ENCODE measurements at regions not wholly inside any gene's neighbourhood (a gene's known extent, or its start where the extent isn't known, plus 50 kb on each side); places are given as distances from the start of the nearest gene placed in this dataset.
"Not testable (repeated sequence)": the region's sequence is repeated elsewhere in the genome, so short reads cannot be mapped to it uniquely, and the experiment has no call there.

DNA sequence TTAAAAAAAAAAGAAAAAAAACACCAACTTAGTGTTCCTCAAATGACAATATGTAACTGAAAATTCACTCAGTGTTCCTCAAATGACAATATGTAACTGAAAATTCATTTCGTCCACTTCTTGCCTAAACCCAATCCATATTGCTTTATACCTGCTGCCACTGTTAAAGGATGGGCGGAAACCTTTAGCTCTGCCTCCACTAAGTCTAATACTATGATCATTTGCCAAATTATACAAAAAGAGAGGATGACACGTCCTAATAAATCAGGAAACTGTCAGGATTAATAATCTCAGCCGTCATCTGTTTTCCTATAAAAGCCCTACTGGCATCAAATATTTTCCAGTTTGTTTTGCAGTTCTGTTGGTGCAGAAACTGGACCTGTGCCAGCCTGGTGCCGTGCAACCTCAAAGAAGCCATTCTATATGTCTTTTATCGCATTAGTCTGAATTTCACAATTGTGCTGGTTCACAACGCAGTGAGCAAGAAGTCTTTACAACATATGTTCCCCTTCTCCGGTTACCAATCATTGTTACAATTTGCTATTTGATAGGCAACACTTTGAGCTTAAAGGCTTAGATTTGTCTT, 160.4 kb upstream of the KCNH8 start:
- DNase-seq = no peak

DNA sequence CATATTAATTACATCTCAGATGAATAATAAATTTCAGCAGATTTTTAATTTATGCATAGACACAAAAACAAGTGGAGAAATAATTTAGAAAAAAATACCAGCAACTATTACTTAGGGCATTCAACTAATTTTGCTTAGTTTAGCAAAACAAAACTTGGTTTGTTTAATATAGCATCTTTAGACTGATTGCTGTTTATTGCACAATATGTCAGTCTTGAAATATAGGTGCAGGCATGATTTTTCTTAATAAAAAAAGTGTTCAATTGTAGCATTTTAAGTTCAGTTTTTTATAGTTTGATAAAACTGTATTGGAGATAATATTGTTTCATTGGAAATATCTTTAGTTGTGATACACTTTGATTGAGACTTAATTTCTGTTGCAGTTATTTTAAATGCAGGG, 161.2 kb upstream of the KCNH8 start:
- no peak for DNase-seq

DNA sequence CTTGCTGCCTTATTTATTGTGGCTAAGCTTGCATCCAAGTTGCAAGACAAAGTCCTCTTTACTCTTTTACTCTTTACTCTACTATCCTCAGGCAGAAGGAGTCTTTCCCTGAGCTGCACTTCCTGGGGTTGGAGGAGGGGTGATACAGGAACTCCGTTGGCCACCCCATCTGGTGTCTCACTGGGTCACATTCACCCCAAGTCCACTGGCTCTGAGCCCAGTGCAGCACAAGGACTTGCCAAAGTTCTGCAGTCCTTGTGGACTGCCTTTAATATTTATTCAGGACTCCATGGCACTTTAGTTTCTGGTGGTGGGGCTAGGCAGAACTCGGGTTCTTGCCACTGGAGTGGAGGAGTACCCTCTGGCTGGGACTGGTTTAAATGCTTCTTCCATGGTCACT, 165.4 kb upstream of the KCNH8 start:
- no peak for DNase-seq

DNA sequence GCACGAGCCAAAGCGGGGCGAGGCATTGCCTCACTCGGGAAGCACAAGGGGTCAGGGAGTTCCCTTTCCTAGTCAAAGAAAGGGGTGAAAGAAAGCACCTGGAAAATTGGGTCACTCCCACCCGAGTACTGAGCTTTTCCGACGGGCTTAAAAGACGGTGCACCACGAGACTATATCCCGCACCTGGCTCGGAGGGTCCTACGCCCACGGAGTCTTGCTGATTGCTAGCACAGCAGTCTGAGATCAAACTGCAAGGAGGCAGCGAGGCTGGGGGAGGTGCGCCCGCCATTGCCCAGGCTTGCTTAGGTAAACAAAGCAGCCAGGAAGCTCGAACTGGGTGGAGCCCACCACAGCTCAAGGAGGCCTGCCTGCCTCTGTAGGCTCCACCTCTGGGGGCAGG, 172.2 kb upstream of the KCNH8 start:
- not testable (repeated sequence) for DNase-seq

DNA sequence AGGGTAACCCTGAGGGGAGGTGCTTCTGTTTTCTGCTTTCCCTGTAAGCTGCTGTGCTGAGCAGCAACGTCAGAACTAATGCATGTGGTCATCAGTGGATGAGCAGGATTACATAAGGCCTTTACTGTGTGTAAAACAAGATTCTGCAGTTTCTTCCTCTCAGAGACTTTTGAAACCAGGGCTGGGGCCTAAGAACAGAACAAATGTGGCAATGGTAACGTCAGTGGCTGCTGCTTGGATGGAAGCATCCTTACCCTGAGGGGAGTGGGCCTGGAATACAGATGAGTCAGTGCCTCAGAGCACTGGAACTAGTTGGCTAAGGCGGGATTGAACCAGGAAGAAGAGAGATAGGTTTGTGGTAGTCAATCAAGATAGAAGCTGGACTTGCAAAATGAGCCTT, 180.2 kb upstream of the KCNH8 start:
- DNase-seq = no peak

DNA sequence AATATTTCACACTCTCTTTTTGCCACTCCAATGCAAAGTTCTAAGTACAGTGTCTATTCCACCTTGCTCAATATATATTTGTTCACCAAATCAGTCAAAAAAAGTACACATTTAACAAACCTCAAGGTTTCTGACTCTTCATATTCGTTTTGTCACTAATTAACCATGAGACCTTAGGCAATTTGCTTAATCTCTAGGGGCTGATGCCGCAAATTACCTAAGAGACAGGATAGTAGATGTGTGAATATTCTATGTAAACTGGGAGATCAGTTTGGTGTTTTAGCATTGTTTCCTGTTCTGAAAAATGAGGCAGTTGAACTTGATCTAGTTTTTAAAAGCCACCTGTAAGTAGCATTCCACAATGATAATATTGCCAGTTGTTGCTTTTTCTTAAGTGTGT, 182.5 kb upstream of the KCNH8 start:
- no peak for DNase-seq

DNA sequence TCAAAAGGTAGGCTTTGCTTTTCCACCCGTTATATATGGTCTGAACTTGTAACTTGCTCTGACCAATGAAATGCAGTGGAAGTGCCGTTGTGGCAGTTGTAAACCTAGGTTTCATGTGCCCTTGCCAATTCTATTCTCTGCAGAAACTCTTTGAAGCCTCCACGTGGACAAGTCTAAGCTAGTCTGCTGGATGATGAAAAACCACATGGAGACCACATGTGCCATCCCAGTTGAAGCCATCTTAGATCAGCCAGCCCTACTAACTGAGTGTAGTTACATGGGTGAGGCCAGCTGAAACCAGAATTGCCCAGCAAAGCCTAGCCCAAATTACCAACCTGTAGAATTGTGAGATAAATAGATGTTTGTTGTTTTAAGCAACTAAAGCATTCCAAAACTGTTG, 183.7 kb upstream of the KCNH8 start:
- DNase-seq = no peak

DNA sequence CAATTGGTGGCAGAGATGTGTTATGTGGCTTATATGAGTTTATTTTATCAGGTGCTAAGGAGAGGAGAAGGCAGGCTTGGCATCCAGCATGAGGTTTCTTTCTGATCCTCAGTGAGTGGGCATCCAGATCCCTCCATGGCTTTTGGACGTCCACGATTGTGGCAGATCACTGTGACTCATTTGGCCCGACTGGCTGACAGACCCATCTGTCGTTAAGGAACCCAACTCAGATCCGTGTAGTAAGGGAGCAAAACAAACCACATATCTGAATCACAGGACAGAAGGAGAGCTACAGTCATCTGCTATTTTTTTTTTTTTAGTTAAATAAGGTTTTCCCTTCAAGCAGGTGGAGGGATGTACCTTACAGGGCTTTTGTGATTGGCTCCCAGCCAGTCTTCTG, 197.0 kb upstream of the KCNH8 start:
- no peak for DNase-seq

DNA sequence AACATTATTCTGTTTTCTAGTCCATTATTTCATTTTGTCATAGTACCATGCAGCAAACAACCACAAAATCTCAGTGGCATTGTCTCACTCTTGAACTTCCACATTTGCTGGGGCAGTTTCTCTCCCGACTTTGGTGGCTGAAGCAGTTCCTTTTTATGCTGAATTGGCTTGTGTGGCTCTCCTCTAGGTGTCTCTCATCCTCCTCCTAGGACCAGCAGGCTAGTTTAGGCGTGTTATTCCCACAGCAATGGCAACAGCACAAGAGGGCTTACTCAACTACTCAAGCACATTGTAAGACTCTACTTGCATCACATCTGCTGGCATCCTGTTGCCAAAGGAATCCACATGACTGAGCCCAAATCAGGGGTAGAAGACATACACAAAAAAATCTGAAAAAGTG, 201.8 kb upstream of the KCNH8 start:
- no peak for DNase-seq

DNA sequence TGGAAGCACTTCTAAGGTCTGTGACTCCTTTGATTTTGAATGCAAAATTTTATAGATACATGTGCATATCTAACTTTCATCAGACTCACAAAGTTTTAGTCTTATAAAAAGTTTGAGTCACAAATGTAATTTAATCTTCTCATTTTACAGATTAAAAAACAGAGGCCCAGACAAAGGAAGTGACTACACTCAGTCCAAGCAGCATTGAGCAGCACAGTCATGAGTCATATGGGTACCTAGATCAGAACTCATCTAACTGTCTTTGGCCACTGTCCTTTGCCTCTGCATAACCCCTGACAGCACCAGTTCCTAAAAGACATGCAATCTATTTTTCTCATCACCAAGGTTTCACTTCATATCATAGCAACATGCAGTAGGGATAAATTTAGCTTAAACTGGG, 210.7 kb upstream of the KCNH8 start:
- DNase-seq = no peak

DNA sequence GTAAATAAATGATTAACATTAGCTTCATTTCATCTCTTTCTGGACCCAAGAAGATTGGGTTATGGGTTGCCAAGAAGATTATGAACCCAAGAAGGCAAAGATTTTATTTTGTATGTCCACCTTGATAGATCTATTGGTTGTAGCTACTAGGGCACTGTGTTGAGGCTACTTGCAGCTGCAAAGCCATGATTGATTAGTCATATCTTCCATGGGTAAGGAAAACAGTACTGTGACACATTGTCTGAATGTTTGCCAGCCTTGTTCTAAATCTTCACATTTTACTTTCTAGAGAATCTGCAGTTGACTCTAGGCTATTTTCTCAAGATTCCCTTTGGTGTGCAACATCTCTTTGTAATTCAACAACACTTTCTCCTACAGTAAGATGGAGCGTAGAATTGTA, 229.2 kb upstream of the KCNH8 start:
- DNase-seq = no peak

DNA sequence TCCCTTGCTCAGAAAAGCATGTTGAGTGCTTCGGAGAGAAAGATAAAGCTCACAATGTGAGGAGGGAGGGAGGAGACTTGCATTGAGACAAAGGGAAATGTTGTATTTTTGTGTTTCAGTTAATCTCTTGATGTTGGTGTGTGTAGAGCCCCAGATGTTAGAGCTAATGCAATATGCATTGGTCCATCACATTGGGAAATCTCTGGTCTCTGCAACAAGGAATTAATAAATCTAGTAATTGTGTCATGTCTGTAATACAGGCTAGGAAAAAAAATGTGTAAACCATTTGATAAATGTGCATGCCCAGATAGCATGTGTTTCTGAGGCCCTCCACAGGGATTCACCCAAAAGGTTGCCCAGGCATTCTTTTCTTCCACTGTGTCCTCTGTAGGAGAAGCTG, 230.4 kb upstream of the KCNH8 start:
- no peak for DNase-seq

DNA sequence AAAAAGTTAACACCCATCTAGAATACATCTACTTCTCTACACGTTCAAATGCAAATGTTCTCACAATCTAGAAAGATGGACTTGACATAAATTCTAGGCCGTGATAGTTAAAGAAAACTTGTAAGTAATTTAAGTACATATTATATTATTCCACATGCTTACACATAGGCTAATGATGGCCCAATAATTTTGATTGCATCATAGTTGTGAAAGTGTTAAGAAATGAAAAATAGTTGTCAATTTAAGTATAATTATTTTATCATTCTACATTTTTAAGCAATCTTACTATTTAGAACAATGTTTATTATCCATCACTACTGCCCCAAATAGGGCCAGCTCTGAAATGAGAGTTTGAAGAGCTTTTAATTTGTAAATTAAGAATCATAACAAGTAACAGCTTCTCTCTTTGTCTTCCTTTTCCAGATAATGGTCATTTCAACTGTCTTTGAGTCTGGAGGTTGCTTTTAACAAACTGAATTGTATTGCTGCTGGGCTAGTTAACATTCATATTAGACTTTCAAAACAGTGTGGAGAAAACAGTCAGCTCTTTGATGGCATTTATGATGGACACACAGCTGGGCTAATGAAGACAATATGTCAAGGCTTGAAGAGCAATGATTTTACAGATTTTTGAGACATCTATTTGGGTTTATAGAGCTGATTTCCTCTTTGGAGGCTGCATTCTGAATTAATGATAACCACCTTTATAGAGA, 246.1 kb upstream of the KCNH8 start:
- no peak for DNase-seq

DNA sequence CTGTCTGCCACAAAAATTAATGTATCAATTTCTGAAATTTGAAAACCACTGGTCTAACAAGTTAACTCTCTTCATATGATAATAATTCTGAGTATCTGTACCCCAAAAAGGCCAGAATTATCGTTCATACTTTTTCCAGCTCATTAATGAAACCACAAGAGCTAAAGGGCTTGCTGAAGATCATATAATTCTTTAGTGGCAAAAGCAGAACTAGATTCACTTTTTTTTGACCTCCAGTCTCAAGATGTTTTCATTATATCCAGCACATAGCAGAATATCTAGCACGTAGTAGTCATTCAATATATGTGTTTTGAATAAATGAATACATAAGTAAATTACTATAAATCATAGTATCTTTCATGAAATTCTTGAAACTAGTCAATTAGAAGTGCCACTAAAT, 246.7 kb upstream of the KCNH8 start:
- no peak for DNase-seq

DNA sequence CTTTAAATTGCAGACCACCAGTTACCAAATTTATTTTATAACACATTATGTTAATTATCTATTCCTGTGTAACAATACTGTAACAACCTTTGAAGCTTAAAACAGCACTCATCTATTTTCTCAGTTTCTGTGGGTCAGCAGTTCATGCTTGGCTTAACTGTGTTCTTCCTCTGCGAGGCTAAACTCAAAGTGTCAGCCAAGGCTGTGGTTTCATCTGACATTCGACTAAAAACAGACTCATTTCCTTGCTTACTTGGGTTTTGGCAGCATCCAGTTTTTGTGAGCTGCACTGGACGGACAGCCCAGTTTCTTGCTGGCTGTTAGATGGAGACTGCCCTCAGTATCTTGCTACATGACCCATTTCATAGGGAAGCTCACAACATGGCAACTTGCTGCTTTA, 247.3 kb upstream of the KCNH8 start:
- no peak for DNase-seq

DNA sequence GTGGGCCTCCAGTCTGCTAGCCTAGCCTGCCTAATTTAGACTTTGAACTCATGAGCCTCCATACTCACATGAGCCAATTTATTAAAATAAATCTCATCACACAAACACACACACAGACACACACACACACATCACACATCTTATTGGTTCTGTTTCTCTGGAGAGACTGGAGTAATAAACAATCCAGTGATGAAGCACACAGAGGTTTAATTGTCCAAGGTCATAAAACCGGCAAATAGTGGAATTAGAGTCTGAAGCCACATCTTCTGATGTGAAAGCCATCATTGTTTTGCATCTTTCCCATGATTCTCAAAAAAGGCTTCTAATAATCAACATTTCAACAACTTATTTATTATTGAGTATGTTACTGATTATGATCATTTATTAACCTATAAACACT, 249.4 kb upstream of the KCNH8 start:
- DNase-seq = no peak

DNA sequence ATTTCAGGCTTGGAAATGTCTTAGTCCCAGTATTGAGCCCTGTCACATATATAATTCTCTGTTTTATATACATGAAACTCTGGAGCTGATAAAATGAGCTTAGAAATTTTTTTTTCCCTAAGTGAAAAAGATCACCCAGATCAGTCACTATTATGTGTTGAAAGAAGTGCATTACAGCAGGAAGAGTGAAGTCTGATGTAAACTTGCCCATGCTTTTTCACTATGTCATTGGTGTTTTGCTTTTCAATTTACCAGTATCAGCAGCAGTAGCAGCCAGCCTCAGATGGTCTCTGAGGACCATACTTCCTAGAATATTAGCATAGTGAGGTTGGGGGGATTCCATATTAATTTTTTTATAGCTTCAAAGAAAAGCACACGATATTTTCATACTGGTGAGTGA, 255.6 kb upstream of the KCNH8 start:
- no peak for DNase-seq

DNA sequence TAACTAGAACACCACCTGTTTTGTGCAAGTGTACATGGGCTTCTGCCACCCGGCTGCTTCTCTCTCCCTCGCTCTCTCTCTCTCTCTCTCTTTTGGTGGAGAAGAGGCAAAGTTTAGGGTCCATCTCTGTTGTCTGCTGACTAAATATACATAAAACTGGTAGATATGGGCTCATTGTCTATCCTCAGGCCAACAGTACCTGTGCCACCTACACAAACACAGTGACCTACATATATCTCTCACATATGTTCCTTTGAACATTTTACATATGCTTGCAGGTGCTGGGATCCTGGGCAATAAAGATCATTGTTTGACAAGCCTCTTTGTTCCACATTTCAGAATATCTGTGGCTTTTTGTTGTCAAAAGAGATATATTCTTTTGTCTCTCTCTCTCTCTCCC, 256.3 kb upstream of the KCNH8 start:
- DNase-seq = no peak

DNA sequence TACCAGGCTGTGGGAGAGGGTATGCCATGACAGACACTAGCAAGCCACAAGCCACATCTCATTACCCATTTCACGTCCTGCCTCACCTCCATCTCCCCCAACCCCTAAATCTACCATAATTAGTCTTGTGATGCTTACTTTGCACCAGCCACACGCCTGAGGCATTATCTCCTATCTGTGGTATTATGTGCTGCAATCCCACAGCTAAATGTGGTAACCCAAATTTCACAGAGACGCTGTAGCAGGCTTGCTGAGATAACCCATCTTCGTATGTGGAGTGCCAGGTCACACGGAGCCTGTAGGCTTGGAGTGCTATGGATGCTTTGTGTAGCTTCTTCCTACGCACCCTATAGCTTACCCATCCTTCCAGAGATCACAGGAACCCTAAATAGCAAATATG, 256.7 kb upstream of the KCNH8 start:
- DNase-seq = no peak

DNA sequence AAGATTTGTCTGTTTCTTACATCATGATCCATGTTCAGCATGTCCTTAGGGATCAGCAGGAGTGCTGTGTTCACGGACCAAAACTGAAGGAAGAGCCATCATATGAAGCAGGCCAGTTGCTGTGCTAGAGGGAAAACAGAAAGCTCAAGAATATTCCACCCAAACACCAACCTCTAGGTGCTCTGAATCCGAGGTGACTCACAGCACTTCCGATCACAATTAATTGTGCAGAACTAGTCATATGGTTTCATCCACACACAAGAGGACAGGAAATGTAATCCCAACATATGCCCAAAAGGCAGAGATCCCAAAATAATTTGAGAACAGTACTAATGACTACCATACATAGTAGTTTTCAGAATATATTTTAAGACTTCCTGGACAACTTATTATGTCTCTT, 257.9 kb upstream of the KCNH8 start:
- DNase-seq = no peak

DNA sequence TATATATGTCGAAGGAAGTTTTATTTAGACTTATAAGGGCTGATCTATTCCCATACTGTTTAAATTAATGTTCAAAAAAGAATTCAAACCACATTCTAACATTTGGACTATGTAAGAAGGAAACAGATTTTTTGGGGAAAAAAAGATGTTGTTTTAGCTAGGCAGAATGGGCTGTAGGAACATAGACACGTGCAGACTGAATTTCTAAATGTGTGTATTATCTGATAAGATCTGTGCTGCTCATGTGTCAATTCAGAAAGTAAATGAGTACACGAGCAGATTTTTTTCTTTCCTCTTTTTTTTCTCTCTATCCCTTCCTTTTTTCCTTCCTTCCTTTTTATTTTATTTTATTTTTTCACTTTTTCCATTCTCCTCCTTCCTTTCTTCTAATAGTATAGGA, 259.5 kb upstream of the KCNH8 start:
- no peak for DNase-seq

DNA sequence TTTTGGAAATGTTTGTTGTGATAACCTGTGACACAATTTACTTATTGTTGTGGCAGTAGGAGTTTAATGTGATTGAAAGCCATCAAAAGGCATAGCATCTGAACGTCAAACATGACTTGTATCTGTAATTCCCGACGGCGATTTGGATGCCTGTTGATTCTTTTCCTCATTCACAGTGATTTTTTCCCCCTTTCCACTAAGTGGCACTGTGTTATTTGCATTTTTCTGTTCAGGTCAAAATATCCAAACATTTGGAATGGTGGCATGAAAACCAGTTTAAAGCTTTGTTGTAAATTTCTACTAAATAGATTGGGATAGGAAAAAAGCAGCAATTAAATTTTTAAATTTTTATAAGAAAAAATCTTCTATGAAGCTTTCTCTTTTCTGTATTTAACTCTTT, 259.9 kb upstream of the KCNH8 start:
- no peak for DNase-seq

DNA sequence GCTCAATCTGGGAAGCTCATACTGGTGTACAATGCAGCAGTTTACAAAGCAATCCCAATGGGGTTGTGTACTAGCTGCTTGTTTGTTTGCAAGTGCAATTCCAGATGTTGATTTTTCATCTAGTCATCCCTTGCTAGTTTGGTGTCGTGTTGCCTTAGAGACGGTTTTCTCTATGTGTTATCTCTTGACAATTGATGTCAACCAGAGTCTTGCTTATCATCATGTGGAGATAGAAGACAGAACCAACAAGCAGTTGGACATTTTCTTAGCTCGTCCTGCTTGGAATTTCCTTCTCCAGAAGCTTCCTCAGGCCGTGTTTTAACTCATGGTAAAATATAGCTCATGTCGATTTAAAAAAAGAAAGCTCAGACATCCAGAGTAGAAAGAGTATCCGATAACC, 262.0 kb upstream of the KCNH8 start:
- no peak for DNase-seq

DNA sequence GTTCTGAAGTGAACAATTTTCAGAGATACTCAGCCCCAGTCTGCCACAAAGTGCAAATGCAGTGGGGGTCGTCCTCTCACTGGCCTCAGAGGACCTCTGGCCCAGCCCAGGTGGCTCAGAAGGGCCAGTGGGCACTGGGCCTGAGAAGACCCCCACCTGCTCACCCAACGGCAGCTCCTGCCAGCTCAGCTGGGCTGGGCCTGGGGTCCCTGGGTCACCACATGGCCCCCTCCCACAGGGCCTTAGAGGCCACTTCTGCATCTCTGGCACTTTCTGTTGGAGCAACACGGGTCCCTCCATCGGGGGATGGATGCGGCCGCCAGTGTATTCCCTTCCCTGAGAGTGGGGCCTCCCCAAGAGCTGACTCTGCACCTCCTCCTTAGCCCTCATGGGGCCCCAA, 262.7 kb upstream of the KCNH8 start:
- no peak for DNase-seq

DNA sequence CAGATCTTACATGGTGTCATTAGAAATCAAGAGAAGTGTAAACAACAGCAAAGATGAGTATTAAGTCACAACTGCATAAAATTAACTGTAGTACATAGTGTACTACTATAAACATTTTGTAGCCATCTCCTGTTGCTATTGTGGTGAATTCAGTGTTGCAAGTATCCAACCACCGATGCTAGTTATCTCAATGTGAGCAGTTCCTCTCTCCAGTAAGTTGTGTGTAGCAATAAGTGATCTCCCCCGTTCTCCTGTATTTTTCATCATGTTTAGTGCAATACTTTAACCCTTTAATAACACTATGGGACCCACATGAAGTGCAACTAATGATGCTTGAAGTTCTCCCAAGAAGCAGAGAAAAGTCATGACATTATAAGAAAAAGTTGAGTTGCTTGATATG, 264.7 kb upstream of the KCNH8 start:
- no peak for DNase-seq

Data from activated CD4-positive, CD25-positive, alpha-beta regulatory T cell (primary cell).